Calu3 (cell line): ENCODE measurements at regions not wholly inside any gene's neighbourhood (a gene's known extent, or its start where the extent isn't known, plus 50 kb on each side); places are given as distances from the start of the nearest gene placed in this dataset.

Experiments used
- BruUV-seq: library from RNA; stranded (reverse); fragments of 400-500 nt; replicated peaks from 2 replicates; lab custom pipeline; 2021; lab: Mats Ljungman, UMichigan
- CTCF ChIA-PET: fragments of 300-600 bp; sonication (Branson Sonifier 250); formaldehyde crosslinking; loops from one replicate; lab custom pipeline; 2022; ENCODE audit warnings: antibody characterized with exemption; lab: Charles Lee
- DNase-seq: peaks from one replicate; pipeline ENCODE4 v3.0.0; 2022
- H3K27ac Mint-ChIP-seq: one replicate; pipeline ENCODE4 v1.8.0; 2022; ENCODE audit warnings: mixed read lengths; ENCODE audit not compliant: unreplicated experiment
- H3K27me3 Mint-ChIP-seq: one replicate; pipeline ENCODE4 v1.8.0; 2022; ENCODE audit warnings: mixed read lengths; ENCODE audit not compliant: unreplicated experiment
- H3K36me3 Mint-ChIP-seq: one replicate; pipeline ENCODE4 v1.8.0; 2022; ENCODE audit warnings: mild to moderate bottlenecking, moderate library complexity, mixed read lengths; ENCODE audit not compliant: insufficient read depth, unreplicated experiment
- H3K4me1 Mint-ChIP-seq: one replicate; pipeline ENCODE4 v1.8.0; 2022; ENCODE audit warnings: mild to moderate bottlenecking, low read depth, mixed read lengths; ENCODE audit not compliant: unreplicated experiment
- H3K4me3 Mint-ChIP-seq: one replicate; pipeline ENCODE4 v1.8.0; 2022; ENCODE audit warnings: mild to moderate bottlenecking, low read depth, moderate library complexity, mixed read lengths; ENCODE audit not compliant: unreplicated experiment
- H3K9me3 Mint-ChIP-seq: one replicate; pipeline ENCODE4 v1.8.0; 2022; ENCODE audit warnings: low read depth, mixed read lengths; ENCODE audit not compliant: unreplicated experiment
- CTCF ChIP-seq: fragments of 200-600 bp; IDR thresholded peaks from one replicate; pipeline ENCODE4 v1.8.0; 2022; ENCODE audit warnings: antibody characterized with exemption; ENCODE audit not compliant: unreplicated experiment
- intact Hi-C: fragments of 100-400 bp; cut with micrococcal nuclease; formaldehyde crosslinking; loops from one replicate; pipeline ENCODE4 v1.10.0; 2022; ENCODE audit not compliant: unreplicated experiment

GRCh38 chr11:116454951-116455350, 317.8 kb downstream of the BUD13 start:
- intact Hi-C loops: loop anchor here (1.0 to 5.0 kb wide), 2 partner anchors 44 to 187 kb away; no protein-coding TSS in a partner anchor
- CTCF ChIA-PET: interaction anchor here (0.8 to 1.9 kb wide), 3 partner anchors 12 to 187 kb away, joined by 3 to 10 read pairs (median 5); no protein-coding TSS in a partner anchor
- Mint-ChIP-seq H3K27me3 (peaks cover 15% of the 10 kb centered on the region), H3K4me1 (no peaks in the 10 kb centered on the region), H3K9me3 (peaks cover 3% of the 10 kb centered on the region), H3K36me3 (no peaks in the 10 kb centered on the region), H3K4me3 (no peak overlapping the region), H3K27ac (no peak overlapping the region)
- no peak for DNase-seq
- no peak for TF ChIP-seq CTCF
- no TSS peak for BruUV-seq

- CTCF ChIA-PET: interaction anchor here (0.8 to 1.9 kb wide), 3 partner anchors 13 to 188 kb away, joined by 3 to 10 read pairs (median 5); no protein-coding TSS in a partner anchor
- DNase-seq: peak; percentile 56
- H3K9me3 Mint-ChIP-seq: peaks cover 3% of the 10 kb centered on the region
Observed at GRCh38 chr11:116454020-116454645, 318.7 kb downstream of the BUD13 start.

GRCh38 chr11:116452461-116452860, 320.3 kb downstream of the BUD13 start:
- TF ChIP-seq CTCF: no peak
- Mint-ChIP-seq H3K9me3 (peaks cover 3% of the 10 kb centered on the region), H3K36me3 (no peaks in the 10 kb centered on the region), H3K4me1 (peaks cover 4% of the 10 kb centered on the region), H3K4me3 (no peak overlapping the region), H3K27me3 (peaks cover 15% of the 10 kb centered on the region), H3K27ac (no peak overlapping the region)
- no peak for DNase-seq
- intact Hi-C loops: loop anchor here (5.0 kb wide), 1 partner anchor 190 kb away; no protein-coding TSS in a partner anchor
- CTCF ChIA-PET: no interaction called here
- no TSS peak for BruUV-seq

More at GRCh38 chr11:116454020-116454645, 318.7 kb downstream of the BUD13 start:
- Mint-ChIP-seq H3K4me1 (no peaks in the 10 kb centered on the region), H3K27ac (no peak overlapping the region), H3K36me3 (no peaks in the 10 kb centered on the region), H3K4me3 (no peak overlapping the region), H3K27me3 (peaks cover 15% of the 10 kb centered on the region)
- no TSS peak for BruUV-seq
- TF ChIP-seq CTCF: peak; percentile 30
- intact Hi-C loops: loop anchor here (1.0 to 5.0 kb wide), 2 partner anchors 45 to 188 kb away; no protein-coding TSS in a partner anchor

GRCh38 chr11:116449522-116449921, 323.3 kb downstream of the BUD13 start:
- no peak overlapping the region for H3K27ac Mint-ChIP-seq
- peaks cover 27% of the 10 kb centered on the region for H3K4me1 Mint-ChIP-seq
- DNase-seq: no peak
- H3K27me3 Mint-ChIP-seq: peaks cover 15% of the 10 kb centered on the region
- intact Hi-C loops: no loop called here
- no peaks in the 10 kb centered on the region for H3K36me3 Mint-ChIP-seq
- TF ChIP-seq CTCF: no peak
- CTCF ChIA-PET: no interaction called here
- no TSS peak for BruUV-seq
- peaks cover 3% of the 10 kb centered on the region for H3K9me3 Mint-ChIP-seq
- no peak overlapping the region for H3K4me3 Mint-ChIP-seq
